Prostate gland (tissue), 2 donors: ENCODE measurements at regions not wholly inside any gene's neighbourhood (a gene's known extent, or its start where the extent isn't known, plus 50 kb on each side); places are given as distances from the start of the nearest gene placed in this dataset.
"Not testable (repeated sequence)": the region's sequence is repeated elsewhere in the genome, so short reads cannot be mapped to it uniquely, and the experiment has no call there.

ENCODE experiments used
- DNase-seq: peaks from one replicate; pipeline ENCODE4 v3.0.0-alpha.2; 2019; ENCODE audit warnings: low spot score
- H3K27ac ChIP-seq, 2 donors: fragments of 200-600 bp; sonication (generic); 2 replicates each; pipeline ENCODE4 v1.5.1; 2017 to 2019
- H3K27me3 ChIP-seq: fragments of 200-600 bp; sonication (generic); replicated peaks from 2 replicates; pipeline ENCODE4 v1.5.1; 2019; ENCODE audit not compliant: insufficient read depth
- H3K36me3 ChIP-seq, 2 donors: fragments of 200-600 bp; sonication (generic); 1 replicate in 1 of 2; 2 replicates in 1 of 2; pipeline versions ENCODE4 v1.5.1 to v1.8.1; 2017 to 2019
- H3K4me1 ChIP-seq: fragments of 200-600 bp; sonication (generic); replicated peaks from 2 replicates; pipeline ENCODE4 v1.5.1; 2019
- H3K4me3 ChIP-seq, 2 donors: fragments of 200-600 bp; sonication (generic); 2 replicates each; pipeline ENCODE4 v1.5.1; 2017 to 2019
- H3K9me3 ChIP-seq: fragments of 200-600 bp; sonication (generic); 2 replicates; pipeline ENCODE4 v1.5.1; 2017
- POLR2A ChIP-seq: fragments of 450-650 bp; IDR thresholded peaks from one replicate; pipeline ENCODE4 v1.6.1; 2016; ENCODE audit warnings: antibody characterized with exemption, mild to moderate bottlenecking
- POLR2AphosphoS5 ChIP-seq: sonication (generic); formaldehyde crosslinking; IDR thresholded peaks from one replicate; pipeline ENCODE4 v1.6.1; 2017; ENCODE audit warnings: antibody characterized with exemption
- WGBS: methylation state at CpG from one replicate; pipeline ENCODE4 v1.1.5; 2018; 5-methylcytosine and 5-hydroxymethylcytosine counted together
- intact Hi-C: fragments of 100-400 bp; cut with DNase I; formaldehyde crosslinking; loops from one replicate; pipeline ENCODE4 v1.14.2; 2022
- TF ChIP-seq, protein P1 (sequence below), 4 experiments: fragments of 200-600 bp in 2 of 4; fragments of 450-650 bp in 2 of 4; sonication (generic) in 2 of 4; IDR thresholded peaks; 1 replicate in 3 of 4; 2 replicates in 1 of 4; pipeline ENCODE4 v1.5.1; 2016 to 2019; ENCODE audit warnings: antibody characterized with exemption in 4 of 4, mild to moderate bottlenecking in 2 of 4, moderate library complexity in 2 of 4

DNA sequence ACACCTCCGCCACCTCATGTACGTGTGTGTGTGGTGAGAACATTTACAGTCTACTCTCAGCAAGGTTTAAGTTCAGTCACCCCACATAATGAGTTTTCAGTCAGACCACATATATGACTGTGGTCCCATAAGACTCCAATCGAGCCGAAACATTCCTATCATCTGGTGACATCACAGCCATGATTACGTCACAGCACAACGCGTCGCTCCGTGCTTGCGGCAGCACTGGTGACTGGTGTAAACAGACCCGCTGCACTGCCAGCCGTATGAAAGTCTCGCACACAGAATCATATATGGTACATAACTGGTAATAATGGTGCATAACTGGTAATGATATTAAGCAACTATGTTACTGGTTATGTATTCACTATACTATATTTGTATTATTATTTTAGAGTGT lies 150.7 kb downstream of the DLL1 start:
- no peaks in the 10 kb centered on the region for H3K9me3 ChIP-seq
- H3K4me1 ChIP-seq, result no peaks in the 10 kb centered on the region
- no peaks in the 10 kb centered on the region for H3K27me3 ChIP-seq
- TF ChIP-seq, protein P1, sequence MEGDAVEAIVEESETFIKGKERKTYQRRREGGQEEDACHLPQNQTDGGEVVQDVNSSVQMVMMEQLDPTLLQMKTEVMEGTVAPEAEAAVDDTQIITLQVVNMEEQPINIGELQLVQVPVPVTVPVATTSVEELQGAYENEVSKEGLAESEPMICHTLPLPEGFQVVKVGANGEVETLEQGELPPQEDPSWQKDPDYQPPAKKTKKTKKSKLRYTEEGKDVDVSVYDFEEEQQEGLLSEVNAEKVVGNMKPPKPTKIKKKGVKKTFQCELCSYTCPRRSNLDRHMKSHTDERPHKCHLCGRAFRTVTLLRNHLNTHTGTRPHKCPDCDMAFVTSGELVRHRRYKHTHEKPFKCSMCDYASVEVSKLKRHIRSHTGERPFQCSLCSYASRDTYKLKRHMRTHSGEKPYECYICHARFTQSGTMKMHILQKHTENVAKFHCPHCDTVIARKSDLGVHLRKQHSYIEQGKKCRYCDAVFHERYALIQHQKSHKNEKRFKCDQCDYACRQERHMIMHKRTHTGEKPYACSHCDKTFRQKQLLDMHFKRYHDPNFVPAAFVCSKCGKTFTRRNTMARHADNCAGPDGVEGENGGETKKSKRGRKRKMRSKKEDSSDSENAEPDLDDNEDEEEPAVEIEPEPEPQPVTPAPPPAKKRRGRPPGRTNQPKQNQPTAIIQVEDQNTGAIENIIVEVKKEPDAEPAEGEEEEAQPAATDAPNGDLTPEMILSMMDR (IDR thresholded peaks at IDR 0.05), result no peak
- TF ChIP-seq POLR2A (no peak), POLR2AphosphoS5 (no peak)
- H3K27ac ChIP-seq, result no peak overlapping the region
- DNase-seq, result no peak
- intact Hi-C loops, result no loop called here
- H3K4me3 ChIP-seq, result no peak overlapping the region
- 91% methylated on average over 13 of the region's 13 CpGs for WGBS
- no peaks in the 10 kb centered on the region for H3K36me3 ChIP-seq

DNA sequence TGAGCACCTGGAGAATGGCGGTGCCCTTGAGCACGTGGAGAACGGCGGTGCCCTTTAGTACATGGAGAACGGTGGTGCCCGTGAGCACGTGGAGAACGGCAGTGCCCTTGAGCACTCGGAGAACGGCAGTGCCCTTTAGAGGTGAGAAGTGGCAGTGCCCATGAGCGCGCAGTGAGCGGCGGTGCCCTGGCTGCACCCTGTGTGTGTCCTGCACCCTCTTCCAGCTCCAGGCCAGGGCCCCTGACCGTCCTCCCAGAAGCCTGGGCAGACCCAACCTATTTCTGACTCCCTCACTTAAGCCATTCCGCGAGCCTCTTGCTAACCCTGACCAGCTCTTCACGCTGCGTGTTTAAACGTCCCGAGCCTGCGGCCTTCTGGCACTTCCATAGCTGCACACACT lies 151.3 kb downstream of the DLL1 start:
- WGBS, result 86% methylated on average over 22 of the region's 22 CpGs
- Histone ChIP-seq H3K4me1 (no peaks in the 10 kb centered on the region), H3K27me3 (no peaks in the 10 kb centered on the region), H3K27ac (no peak overlapping the region), H3K36me3 (no peaks in the 10 kb centered on the region), H3K9me3 (no peaks in the 10 kb centered on the region), H3K4me3 (no peak overlapping the region)
- TF ChIP-seq, protein P1 (IDR thresholded peaks at IDR 0.05), result no peak
- TF ChIP-seq POLR2AphosphoS5 (no peak), POLR2A (no peak)
- intact Hi-C loops, result no loop called here
- DNase-seq, result no peak

DNA sequence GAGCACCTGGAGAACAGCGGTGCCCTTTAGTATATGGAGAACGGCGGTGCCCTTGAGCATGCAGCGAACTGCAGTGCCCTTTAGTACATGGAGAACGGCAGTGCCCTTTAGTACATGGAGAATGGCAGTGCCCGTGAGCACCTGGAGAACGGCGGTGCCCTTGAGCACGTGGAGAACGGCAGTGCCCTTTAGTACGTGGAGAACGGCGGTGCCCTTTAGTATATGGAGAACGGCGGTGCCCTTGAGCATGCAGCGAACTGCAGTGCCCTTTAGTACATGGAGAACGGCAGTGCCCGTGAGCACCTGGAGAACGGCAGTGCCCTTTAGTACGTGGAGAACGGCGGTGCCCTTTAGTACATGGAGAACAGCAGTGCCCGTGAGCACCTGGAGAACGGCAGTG lies 151.8 kb downstream of the DLL1 start:
- H3K4me1 ChIP-seq, H3K4me3 ChIP-seq, H3K9me3 ChIP-seq, DNase-seq, intact Hi-C loops, H3K27ac ChIP-seq, H3K36me3 ChIP-seq, H3K27me3 ChIP-seq: not testable (repeated sequence)
- 90% methylated on average over 24 of the region's 24 CpGs for WGBS

DNA sequence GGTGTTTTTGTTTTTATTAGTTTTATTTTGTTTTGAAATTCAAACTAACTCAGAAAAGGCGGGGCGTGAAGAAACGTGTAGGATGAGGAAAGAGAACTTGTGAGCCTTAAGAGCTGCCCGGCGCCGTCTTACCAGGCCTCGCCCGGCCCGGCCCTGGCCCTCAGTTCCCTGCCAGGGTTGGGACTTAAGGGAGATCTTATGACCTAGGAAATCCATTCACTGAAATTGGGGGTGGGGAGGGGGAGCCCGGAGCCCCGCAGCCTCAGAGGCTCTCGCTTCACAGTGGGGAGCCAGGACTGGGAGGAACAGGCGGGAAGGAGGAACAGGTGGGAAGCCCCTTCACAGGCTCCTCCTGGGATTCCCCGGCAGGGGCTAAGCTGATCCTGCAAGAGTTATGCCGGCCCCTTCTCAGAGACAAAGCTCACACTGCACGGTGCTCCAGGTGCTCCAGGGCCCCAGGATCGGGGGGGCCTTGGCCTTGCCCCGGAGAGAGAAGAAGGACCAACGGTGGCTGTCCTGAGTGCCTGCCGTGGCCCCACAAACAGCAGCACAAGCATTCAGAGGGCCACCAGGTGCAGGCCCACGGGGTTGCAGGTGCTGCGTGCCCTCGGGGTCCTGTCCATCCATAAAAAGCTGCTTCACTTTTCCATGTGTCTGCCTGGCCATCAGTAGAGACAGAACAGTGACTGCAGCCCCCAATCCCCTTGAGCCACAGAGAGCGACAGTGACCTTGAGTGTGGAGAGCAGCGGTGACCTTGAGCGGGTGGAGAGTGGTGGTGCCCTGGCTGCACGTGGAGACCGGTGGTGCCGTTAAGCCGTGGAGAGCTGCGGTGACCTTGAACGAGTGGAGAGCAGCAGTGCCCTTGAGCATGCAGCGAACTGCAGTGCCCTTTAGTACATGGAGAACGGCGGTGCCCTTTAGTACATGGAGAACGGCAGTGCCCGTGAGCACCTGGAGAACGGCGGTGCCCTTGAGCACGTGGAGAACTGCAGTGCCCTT lies 152.7 kb downstream of the DLL1 start:
- WGBS, result 91% methylated on average over 40 of the region's 40 CpGs
- Histone ChIP-seq H3K4me3 (no peak overlapping the region), H3K4me1 (no peaks in the 10 kb centered on the region), H3K36me3 (no peaks in the 10 kb centered on the region), H3K27ac (peak overlapping the region; percentile 30 to 60), H3K27me3 (no peaks in the 10 kb centered on the region), H3K9me3 (no peaks in the 10 kb centered on the region)
- no peak for DNase-seq
- intact Hi-C loops, result no loop called here
- TF ChIP-seq, protein P1 (IDR thresholded peaks at IDR 0.05), result no peak
- TF ChIP-seq POLR2A, result no peak
- no peak for TF ChIP-seq POLR2AphosphoS5

DNA sequence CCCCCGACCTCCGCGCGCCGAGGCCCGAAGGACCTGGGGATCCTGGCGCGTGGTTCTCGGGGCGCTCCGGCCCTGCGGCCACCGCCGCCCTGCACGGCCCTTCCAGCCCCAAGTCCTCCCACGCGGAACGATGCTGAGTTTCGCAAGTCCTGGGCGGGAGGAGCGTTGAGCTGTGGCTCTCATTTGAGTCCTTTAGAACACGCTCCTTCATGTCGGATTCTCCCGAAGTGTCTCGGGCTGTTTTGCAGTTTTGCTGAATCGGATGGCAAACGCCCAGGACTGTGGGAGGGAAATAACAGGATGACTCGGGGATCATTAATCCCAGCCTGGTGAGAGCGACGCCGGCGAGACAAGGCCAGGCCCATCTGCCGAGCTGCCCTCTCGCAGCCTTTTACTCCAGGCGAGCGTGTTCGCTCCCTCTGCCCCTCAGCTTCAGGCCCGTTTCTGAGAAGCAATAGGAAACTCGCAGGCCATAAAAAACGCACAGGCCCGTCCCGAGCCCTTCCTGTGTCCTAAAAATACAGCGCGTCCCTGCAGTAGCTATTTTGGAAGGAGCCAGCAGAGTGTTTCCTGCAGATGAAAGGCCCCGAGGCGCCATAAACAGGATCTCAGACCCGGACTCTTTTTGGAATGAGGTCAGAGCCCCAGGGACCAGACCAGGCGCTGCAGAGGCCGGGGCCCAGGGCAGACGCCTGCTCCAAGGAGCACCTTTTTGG lies 153.5 kb downstream of the DLL1 start:
- Histone ChIP-seq H3K9me3 (no peaks in the 10 kb centered on the region), H3K4me1 (no peaks in the 10 kb centered on the region), H3K27me3 (no peaks in the 10 kb centered on the region), H3K27ac (peak overlapping the region; percentile 30 to 60), H3K4me3 (no peak overlapping the region), H3K36me3 (no peaks in the 10 kb centered on the region)
- no peak for DNase-seq
- intact Hi-C loops, result no loop called here
- 85% methylated on average over 47 of the region's 50 CpGs for WGBS
- no peak for TF ChIP-seq POLR2A
- peak; percentile 26 for TF ChIP-seq POLR2AphosphoS5
